ENCODE measurements at regions not wholly inside any gene's neighbourhood (a gene's known extent, or its start where the extent isn't known, plus 50 kb on each side); places are given as distances from the start of the nearest gene placed in this dataset.

GRCh38 chr16:7182510-7183109 is 150.0 kb upstream of the RBFOX1 start:
- DNase-seq = no peak
- H3K36me3 ChIP-seq = no peaks in the 10 kb centered on the region
- no peaks in the 10 kb centered on the region for H3K9me3 ChIP-seq
- no peak overlapping the region for H3K4me3 ChIP-seq
- TF ChIP-seq CTCF (IDR thresholded peaks at IDR 0.05) = no peak
- TF ChIP-seq POLR2A (IDR thresholded peaks at IDR 0.05) = no peak
- H3K4me1 ChIP-seq = no peaks in the 10 kb centered on the region
- H3K27me3 ChIP-seq = no peaks in the 10 kb centered on the region
- H3K27ac ChIP-seq = no peak overlapping the region

GRCh38 chr16:7177875-7178274 is 154.8 kb upstream of the RBFOX1 start:
- H3K36me3 ChIP-seq = no peaks in the 10 kb centered on the region
- no peaks in the 10 kb centered on the region for H3K4me1 ChIP-seq
- H3K27me3 ChIP-seq = no peaks in the 10 kb centered on the region
- H3K27ac ChIP-seq = no peak overlapping the region
- no peaks in the 10 kb centered on the region for H3K9me3 ChIP-seq
- no peak for TF ChIP-seq CTCF (IDR thresholded peaks at IDR 0.05)
- no peak for TF ChIP-seq POLR2A (IDR thresholded peaks at IDR 0.05)
- H3K4me3 ChIP-seq = no peak overlapping the region
- DNase-seq = no peak

GRCh38 chr16:7171151-7171550 is 161.5 kb upstream of the RBFOX1 start:
- H3K4me3 ChIP-seq = no peak overlapping the region
- DNase-seq = no peak
- TF ChIP-seq CTCF (IDR thresholded peaks at IDR 0.05) (no peak), POLR2A (IDR thresholded peaks at IDR 0.05) (no peak)
- H3K9me3 ChIP-seq = peaks cover 0 to 4% (median 0%) of the 10 kb centered on the region in 4 donors
- H3K36me3 ChIP-seq = no peaks in the 10 kb centered on the region
- H3K27me3 ChIP-seq = no peaks in the 10 kb centered on the region
- H3K27ac ChIP-seq = no peak overlapping the region
- no peaks in the 10 kb centered on the region for H3K4me1 ChIP-seq

GRCh38 chr16:7167626-7168025 is 165.0 kb upstream of the RBFOX1 start:
- H3K27me3 ChIP-seq = no peaks in the 10 kb centered on the region
- no peak for TF ChIP-seq CTCF (IDR thresholded peaks at IDR 0.05)
- TF ChIP-seq POLR2A (IDR thresholded peaks at IDR 0.05) = no peak
- H3K4me1 ChIP-seq = no peaks in the 10 kb centered on the region
- H3K27ac ChIP-seq = no peak overlapping the region
- H3K36me3 ChIP-seq = no peaks in the 10 kb centered on the region
- no peak for DNase-seq
- no peak overlapping the region for H3K4me3 ChIP-seq
- H3K9me3 ChIP-seq = peaks cover 0 to 4% (median 0%) of the 10 kb centered on the region in 4 donors

- Histone ChIP-seq H3K9me3 (peaks cover 0 to 4% (median 0%) of the 10 kb centered on the region in 4 donors), H3K36me3 (no peaks in the 10 kb centered on the region), H3K4me1 (no peaks in the 10 kb centered on the region), H3K27ac (no peak overlapping the region), H3K4me3 (no peak overlapping the region), H3K27me3 (no peaks in the 10 kb centered on the region)
- TF ChIP-seq POLR2A (IDR thresholded peaks at IDR 0.05) = no peak
- no peak for TF ChIP-seq CTCF (IDR thresholded peaks at IDR 0.05)
- DNase-seq = no peak
Measured at GRCh38 chr16:7161891-7162290, 170.8 kb upstream of the RBFOX1 start.

- Histone ChIP-seq H3K27ac (no peak overlapping the region), H3K4me1 (no peaks in the 10 kb centered on the region), H3K36me3 (no peaks in the 10 kb centered on the region), H3K4me3 (no peak overlapping the region), H3K27me3 (no peaks in the 10 kb centered on the region), H3K9me3 (no peaks in the 10 kb centered on the region)
- TF ChIP-seq CTCF (IDR thresholded peaks at IDR 0.05) = no peak
- TF ChIP-seq POLR2A (IDR thresholded peaks at IDR 0.05) = no peak
- no peak for DNase-seq
Measured at GRCh38 chr16:7160093-7160492, 172.6 kb upstream of the RBFOX1 start.
